HG02588 (cell line): ENCODE measurements at regions not wholly inside any gene's neighbourhood (a gene's known extent, or its start where the extent isn't known, plus 50 kb on each side); places are given as distances from the start of the nearest gene placed in this dataset.
"Not testable (repeated sequence)": the region's sequence is repeated elsewhere in the genome, so short reads cannot be mapped to it uniquely, and the experiment has no call there.

Experiments
- ATAC-seq: cut with Tn5 transposase; IDR thresholded peaks from one replicate; pipeline ENCODE4 v1.9.1; 2021; ENCODE audit warnings: mild to moderate bottlenecking, moderate library complexity; ENCODE audit not compliant: unreplicated experiment

DNA sequence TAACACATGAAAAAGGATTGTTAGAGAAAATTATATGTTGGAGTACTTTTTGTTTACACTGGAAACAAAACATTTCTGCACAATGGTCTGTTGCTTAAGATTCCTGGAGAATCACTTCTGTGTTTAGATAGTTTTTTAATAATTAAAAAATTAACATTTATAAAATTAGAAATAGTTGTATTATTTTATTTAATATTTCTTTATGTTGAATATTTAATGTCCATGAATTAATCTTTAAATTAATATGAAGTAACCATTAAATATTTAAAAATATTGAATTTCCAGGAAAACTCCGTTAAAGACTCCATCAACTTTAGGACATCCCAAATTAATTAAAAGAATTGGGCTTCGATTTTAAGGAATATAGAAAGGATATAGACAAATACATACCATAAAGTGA, 797.1 kb upstream of the GALNTL6 start:
- no peak for ATAC-seq

DNA sequence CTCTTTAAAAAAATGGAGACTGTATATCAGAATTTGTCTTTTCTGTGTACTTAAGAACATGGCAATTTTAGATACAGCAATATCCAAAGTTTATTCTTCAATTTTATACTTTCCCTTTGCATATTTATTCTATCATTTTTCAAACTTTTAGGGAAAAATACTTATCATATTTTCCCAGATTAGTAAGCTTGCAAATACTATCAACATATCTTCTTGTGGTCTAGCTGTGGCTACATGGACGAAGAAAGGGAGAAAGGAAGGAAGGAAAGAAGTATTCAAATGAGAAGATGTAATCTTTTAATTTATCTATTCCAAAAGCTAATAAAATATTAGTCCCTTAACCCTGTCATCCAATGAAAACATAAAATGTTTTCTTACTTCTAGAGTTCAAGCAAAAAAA, 797.8 kb upstream of the GALNTL6 start:
- no peak for ATAC-seq

DNA sequence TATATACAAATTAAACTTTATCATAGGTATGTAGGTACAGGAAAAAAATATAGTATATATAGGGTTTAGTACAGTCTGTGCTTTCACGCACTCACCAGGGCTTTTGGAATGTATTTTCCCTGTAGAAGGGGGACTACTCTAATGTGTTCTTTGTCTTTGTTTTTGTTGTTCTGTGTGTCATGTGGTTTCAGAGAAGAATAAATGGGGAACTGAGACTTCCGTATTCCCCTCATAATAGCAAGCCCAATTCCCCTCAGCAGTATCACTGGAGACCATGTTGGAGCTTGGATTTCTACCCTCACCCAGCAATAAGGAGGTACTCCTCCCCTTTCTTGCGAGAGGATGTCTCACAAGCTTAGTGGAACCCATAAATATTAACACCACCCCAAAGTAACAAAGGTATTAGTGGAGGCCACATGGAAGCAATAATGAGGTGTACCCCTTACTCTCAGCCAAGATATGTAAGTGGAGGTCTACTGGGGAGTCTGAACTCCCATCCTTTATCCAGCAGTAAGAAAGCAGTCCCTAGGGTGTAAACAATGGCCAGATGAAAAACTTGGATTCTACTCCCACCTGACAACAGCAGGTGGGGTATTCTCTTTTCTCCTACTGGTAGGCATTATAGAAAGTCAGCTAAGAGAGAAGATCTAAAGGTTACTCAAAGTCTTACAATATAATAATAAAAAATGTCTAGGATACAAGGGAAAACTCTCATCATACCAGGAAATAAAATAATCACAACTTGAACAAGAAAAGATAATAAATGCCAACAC, 805.4 kb upstream of the GALNTL6 start:
- no peak for ATAC-seq

DNA sequence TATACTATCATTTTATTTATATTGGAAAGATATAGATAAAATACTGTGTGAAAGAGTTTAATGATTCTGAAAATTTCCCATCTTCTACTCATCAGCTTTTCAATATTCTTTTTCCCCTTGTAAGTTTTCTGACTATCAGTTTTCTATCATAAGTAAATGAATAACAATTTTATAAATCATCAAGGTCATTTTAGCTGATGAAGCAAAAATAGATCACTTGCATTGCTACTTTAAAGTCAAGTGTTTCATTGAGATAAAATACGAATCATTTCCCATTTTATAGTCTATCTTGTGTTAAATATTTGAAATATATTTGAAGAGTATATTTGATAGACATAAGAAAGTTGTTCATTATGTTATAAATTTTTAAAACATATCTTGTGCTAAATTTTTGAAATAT, 811.0 kb upstream of the GALNTL6 start:
- no peak for ATAC-seq

DNA sequence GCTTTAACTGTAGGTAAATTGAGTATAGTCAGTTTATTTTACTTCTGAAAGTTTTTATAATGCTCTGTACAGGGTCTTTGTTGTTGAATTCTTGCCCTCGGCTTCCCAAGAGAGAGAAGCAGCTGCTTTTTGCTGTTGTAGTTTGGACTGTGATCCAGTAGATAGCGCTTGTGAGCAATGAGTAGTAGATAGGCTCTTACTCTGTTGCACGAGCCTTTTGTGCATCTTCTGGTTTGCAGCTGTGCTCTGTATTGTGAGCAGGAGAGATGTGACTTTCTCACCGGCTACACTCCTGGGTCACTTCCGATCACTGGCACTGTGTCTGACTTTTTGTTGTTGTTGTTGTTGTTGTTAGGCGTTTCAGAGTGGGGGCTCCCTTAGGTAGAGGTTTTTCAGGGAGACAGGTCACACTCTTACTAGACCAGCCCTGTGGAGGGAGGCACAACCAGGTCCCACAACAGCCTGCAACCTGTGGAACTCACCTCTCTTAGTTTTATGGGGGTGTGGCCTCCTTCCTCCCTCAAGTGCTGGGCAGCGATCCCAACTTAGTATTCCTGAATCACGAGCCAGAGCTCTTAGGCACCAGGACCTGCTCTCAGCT, 822.1 kb upstream of the GALNTL6 start:
- ATAC-seq: peak; percentile 93

DNA sequence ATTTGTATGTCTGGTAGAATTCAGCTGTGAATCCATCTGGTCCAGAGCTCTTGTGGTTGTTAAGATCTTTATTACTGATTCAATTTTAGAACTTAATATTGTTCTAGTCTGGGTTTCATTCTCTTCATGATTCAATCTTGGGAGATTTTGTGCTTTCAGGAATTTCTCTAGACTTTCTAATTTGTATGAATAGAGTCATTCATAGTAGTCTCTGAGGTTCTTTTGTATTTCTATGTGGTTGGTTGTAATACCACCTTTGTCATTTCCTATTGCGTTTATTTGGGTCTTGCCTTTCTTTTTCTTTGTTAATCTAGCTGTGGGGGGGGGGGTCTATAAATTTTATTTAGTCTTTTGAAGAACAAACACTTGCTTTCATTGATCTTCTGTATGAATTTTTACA, 824.8 kb upstream of the GALNTL6 start:
- ATAC-seq: no peak

DNA sequence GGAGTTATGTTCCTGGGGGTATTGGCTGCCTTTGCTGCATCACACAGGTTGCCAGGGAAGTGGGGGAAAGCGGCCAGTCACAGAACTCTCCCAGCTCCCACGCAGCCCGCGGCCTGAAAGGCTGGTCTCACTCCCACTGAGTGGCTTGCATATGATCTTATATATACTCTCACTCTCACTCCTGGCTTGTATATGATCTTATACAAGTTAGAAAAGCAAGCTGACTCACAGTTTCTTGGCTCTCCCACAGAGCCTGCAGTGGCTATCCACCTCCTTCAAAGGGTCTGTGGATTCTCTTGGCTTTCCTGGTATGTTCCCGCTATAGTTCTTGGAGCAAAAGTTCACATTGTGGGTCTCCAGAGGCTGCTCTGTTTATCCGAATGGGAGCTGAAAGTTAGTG, 833.5 kb upstream of the GALNTL6 start:
- no peak for ATAC-seq

DNA sequence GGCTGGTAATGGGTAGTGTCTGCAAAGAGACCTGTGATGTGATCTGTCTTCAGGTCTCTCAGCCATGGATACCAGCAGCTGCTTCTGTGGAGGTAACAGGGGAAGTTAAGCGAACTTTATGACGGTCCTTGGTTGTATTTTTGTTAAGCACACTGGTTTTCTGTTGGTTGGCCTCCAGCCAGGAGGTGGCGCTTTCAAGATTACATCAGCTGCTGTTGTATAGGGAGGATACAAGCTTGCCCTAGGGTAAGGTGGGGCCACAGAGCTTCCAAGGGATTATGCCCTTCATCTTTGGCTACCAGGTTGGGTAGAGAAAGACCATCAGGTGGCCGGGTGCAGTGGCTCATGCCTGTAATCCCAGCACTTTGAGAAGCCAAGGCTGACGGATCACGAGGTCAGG, 834.2 kb upstream of the GALNTL6 start:
- ATAC-seq: no peak

DNA sequence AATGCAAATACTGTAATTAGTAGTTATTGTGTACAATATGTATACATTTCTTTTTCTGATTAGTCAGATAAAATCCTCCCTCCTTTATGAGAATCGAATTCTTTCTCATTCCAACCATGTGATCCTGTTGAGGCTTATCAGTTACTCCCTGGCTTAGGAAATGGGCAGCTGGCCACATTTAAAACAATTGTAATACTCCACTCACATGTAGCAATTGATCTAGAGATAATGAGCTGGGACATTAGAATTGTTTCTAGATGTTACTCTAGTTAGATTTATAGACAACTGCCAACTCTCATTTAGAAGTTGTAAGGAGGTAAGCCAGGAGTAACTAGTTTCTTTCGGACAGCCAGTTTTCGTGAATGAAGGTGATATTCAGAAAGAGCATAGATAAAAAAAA, 859.3 kb upstream of the AADAT start:
- no peak for ATAC-seq

DNA sequence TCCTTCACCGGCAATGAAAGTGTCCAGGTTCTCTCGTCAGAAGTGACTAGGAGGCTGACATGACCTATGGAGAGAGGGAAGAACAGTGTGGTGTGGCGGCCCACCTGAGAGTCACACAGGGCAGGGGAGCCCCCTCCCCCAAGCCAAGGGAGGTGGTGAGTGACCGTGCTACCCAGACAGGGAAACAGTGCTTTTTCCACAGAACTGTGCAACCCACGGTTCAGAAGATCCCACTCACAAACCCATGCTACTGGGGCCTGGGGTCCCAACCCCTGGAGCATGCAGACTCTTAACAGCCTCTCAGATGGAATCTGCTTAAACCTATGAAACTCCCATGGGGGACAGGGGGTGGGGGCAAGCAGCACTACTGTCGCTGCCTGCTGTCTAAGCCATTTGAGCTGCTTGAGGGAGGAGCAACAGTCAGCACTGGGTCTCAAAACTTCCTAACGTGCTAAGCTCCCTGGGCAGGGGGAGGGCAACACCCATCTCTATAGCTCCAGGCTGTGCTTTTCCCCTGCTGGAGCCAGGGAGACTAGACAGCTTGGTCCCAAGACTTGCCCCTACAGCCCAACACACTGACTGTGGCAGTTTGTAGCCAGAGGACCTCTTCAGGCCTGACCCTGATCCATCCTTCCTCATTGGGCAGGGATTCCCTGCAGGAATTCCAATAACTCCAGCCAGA, 850.4 kb upstream of the AADAT start:
- no peak for ATAC-seq

DNA sequence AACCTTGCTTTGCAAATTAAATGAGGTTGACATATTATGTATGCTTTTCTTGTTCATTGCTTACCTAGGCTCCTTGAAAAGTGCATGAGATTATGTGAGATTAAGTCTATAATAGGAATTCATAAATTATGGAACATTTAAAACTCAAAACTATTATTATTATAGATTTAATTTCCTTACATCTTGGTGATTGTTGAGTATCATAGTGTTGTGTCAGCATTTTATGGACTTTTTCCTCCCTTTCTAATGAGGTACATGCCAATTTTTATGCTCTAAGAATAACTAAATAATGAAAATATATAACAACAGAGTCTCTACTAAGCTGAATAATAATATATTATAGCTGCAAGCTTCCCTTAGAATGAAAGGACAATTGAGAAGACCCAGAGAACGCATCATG, 848.8 kb upstream of the AADAT start:
- no peak for ATAC-seq

DNA sequence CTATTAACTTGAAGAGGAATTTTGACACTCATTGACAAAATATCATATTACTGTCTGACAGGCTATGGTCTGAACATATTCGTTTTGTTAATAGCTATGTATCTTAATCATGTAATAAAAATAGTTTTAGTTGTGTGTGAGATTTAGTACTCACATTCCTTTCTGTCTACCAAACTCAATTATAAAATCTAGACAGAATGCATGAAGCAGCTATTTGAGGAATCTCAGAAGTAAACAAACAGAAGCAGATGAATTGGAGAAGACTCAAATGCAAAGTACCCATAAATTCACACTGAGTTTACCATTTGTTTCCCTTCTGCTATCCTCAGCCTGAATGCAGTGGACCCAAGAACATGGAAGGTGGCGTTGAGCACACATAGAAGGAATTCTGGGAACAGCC, 841.6 kb upstream of the AADAT start:
- no peak for ATAC-seq

DNA sequence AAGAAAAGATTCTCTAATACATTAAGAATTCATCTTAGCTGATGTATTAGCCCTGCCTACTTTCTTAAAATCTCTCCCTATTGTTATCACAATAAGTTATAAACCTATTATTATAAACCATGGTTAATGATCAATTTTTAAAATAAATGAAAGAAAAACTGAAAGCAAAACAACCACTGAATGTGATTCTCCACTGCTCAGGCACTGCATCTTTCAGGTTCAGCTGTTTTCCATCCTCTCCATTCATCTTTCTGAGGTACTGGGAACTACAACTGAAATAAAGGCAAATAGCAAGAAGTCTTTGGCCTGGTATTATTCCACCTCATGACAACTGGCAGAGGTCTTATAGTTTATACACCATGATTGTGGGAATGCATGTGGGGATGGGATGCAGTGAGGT, 798.9 kb upstream of the AADAT start:
- ATAC-seq: no peak

DNA sequence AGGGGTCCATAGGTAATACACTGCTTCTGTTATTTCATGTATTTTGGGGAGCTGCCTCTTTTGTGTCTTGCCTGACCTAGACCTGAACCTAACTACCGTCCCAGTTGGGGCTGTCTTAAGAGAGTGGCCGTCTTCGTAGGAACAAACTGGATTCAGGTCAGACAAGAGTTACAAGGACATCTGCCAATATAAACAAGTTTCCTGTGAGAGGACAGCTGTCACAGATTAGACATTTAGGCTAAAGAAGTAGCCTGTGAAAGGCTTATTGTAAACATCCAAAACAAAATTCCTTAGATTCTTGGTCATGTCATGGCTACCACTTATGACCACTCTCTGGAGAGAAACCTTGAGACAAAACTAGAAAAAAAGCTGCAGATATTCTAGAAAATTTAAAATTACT, 797.6 kb upstream of the AADAT start:
- ATAC-seq: no peak

DNA sequence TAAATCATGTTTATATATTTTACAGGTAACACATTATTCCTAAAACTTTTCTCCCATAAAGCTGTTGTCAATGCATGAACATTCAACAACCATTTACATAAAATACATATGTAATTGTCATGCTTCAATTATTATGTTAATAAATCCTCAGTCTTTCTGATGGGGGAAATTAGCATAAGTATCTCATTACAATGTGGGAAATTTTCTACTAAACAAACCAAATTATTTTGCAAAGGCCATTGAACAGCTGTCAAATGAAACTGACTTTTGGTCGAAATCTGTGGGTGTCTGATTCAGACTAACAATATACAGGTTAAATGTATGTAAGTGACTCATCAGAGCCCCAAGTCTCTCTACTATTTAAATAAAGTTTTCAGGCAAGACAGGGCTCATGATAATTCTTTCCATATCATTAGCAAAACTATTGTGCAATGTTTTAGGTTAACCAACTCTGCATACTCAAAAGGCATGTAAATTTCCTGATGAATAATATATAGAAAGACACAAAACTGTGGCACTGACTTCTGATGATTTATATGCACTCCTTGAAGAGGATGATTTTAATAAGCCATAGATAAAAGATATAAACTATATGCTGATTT, 795.3 kb upstream of the AADAT start:
- no peak for ATAC-seq

DNA sequence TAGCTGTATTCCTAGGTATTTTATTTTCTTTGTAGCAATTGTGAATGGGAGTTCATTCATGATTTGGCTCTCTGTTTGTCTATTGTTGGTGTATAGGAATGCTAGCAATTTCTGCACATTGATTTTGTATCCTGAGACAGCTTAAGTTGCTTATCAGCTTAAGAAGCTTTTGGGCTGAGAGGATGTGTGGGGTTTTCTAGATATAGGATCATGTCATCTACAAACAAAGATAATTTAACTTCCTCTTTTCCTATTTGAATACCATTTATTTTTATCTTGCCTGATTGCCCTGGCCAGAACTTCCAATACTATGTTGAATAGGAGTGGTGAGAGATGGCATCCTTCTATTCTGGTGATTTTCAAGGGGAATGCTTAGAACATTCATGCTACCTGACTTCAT, 791.9 kb upstream of the AADAT start:
- not testable (repeated sequence) for ATAC-seq

DNA sequence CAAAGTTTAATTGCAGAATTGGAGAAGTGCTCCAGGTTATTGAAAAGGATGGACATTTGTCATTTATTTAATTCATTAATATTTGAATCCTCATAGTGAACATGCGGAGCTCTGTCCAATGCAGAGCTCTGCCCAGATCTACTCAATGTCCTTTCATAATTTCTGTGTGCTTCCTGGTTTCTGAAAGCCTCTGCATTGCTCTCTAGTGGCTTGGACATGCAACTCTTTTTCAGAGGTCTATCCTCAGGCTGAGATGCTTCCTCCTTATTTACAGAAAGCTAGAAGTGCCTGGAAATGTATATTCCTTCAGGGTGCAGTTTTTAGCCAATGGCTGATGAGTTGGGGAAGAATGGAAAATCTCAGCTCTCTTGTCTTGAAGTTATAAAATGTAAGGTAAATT, 786.1 kb upstream of the AADAT start:
- no peak for ATAC-seq

DNA sequence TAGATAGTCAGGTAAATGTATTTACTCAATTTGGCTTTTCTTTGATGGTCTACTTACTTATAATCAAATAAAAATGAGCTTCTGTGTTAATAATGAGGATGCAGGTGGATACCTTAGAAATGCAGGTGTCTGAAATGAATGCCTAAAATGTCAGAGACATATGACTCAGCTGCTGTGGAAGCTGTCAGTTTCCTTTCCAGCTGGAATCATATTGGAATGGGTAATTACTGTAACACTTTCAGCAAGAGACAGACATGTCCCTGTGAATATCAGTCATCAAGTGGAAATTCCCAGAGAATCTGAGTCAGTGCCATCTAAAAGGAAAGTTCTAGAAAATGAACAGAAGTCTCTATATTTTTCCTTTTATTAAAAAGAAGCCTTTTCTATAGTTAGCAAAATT, 783.0 kb upstream of the AADAT start:
- no peak for ATAC-seq

DNA sequence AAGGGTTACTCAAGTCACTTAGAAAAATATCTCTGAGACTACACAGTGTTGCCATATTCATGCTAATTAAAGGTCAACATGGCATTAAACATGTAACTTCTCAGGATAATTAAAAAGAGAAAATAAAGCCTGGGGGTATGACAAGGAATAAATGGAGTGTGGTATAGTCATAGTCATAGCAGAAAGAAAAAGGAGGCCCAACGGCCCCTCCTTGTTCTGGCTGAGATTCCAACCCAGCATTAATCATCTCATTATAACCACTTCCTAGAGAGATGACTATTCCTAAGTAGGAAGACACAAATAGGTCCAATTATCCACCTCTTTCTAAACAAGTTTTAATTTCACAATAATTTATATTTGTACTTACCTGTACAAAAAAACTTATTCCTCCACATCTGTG, 778.4 kb upstream of the AADAT start:
- ATAC-seq: no peak

DNA sequence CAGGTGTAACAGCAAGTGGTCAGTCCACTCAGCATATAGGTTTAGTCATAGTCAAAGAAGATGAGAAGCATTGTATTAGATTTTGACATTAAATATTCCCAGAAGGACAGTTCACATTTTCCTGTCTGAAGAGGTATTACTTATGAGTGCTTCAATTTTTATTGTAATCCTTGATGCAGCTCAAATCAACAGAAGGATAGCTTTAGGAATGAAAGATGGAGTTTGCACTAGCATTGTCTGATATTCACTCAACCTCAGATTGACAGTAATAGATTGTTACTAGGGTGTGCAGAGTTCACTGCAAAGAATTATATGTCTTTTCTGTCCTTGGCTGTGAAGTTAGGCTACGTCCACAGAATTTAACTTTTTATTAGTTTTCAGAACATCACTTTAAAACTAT, 764.3 kb upstream of the AADAT start:
- no peak for ATAC-seq

DNA sequence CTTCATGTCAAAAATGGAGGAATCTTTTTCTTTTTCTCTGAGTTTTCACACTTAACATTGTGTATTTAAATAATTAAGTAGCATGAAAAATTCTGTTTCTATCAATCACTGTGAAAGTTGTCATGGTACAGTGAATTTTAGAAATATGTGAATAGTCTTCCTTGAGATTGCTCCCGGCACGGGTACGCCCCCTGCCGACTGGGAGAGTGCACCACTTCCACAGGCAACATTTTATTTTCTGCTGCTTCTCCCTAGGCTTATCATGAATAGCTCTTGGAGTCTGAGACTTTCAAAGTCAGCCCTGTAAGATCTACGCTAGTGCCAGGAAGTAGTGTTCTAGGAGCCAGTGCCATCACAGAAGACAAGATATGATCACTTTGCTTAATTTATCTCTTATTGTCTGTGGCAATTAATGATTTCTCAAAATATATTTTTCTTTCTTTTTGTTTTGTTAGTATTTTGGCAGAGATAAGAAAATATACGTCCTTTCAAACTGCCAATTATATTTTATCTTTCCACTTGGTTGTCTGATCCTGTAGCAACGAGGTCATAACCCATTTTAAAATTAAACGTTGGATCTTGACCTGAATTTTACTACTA, 763.8 kb upstream of the AADAT start:
- ATAC-seq: peak; percentile 74

DNA sequence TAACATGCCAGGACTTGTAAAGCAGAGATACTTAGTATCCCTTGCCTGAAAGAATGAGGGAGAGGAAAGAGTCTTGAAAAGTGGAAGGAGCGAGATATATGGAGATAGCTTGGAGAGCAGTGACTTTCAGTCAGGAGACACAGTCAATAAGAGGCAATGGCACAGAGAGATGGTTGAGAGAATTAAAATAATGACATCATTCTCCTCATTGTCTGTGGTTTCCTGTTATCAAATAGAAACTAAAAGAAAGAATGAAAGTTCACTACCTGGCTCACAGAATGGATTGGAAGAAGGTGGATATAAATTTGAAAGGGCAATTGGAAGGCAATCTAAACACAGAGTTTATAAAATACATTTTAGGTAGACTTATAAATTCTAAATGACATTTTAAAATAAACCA, 760.2 kb upstream of the AADAT start:
- ATAC-seq: no peak
